ENCODE measurements at regions not wholly inside any gene's neighbourhood (a gene's known extent, or its start where the extent isn't known, plus 50 kb on each side); places are given as distances from the start of the nearest gene placed in this dataset.

GRCh38 chr1:60821156-60821555 lies 261.2 kb upstream of the NFIA start:
- no peak overlapping the region for H3K27ac ChIP-seq
- no peaks in the 10 kb centered on the region for H3K27me3 ChIP-seq
- no peaks in the 10 kb centered on the region for H3K36me3 ChIP-seq
- H3K4me3 ChIP-seq (ENCODE audit: low read depth in 1 of 2, low read length in 1 of 2): no peak overlapping the region
- no peaks in the 10 kb centered on the region for H3K9me3 ChIP-seq
- TF ChIP-seq CTCF (IDR thresholded peaks at IDR 0.05): no peak
- no peaks in the 10 kb centered on the region for H3K4me1 ChIP-seq (ENCODE audit: control insufficient read depth in 1 of 2, insufficient read depth in 1 of 2, low read depth in 1 of 2, low read length in 1 of 2)

- no peaks in the 10 kb centered on the region for H3K9me3 ChIP-seq
- no peaks in the 10 kb centered on the region for H3K27me3 ChIP-seq
- H3K27ac ChIP-seq: no peak overlapping the region
- H3K4me1 ChIP-seq (ENCODE audit: control insufficient read depth in 1 of 2, insufficient read depth in 1 of 2, low read depth in 1 of 2, low read length in 1 of 2): no peaks in the 10 kb centered on the region
- no peaks in the 10 kb centered on the region for H3K36me3 ChIP-seq
- H3K4me3 ChIP-seq (ENCODE audit: low read depth in 1 of 2, low read length in 1 of 2): no peak overlapping the region
- no peak for TF ChIP-seq CTCF (IDR thresholded peaks at IDR 0.05)
Observed at GRCh38 chr1:60818969-60819701, 263.2 kb upstream of the NFIA start.

GRCh38 chr1:60813071-60813470 lies 269.3 kb upstream of the NFIA start:
- H3K9me3 ChIP-seq: no peaks in the 10 kb centered on the region
- no peaks in the 10 kb centered on the region for H3K36me3 ChIP-seq
- H3K4me3 ChIP-seq (ENCODE audit: low read depth in 1 of 2, low read length in 1 of 2): no peak overlapping the region
- no peak for TF ChIP-seq CTCF (IDR thresholded peaks at IDR 0.05)
- no peak overlapping the region for H3K27ac ChIP-seq
- no peaks in the 10 kb centered on the region for H3K4me1 ChIP-seq (ENCODE audit: control insufficient read depth in 1 of 2, insufficient read depth in 1 of 2, low read depth in 1 of 2, low read length in 1 of 2)
- no peaks in the 10 kb centered on the region for H3K27me3 ChIP-seq

- TF ChIP-seq CTCF (IDR thresholded peaks at IDR 0.05): no peak
- no peaks in the 10 kb centered on the region for H3K4me1 ChIP-seq (ENCODE audit: control insufficient read depth in 1 of 2, insufficient read depth in 1 of 2, low read depth in 1 of 2, low read length in 1 of 2)
- H3K27me3 ChIP-seq: no peaks in the 10 kb centered on the region
- no peaks in the 10 kb centered on the region for H3K9me3 ChIP-seq
- H3K4me3 ChIP-seq (ENCODE audit: low read depth in 1 of 2, low read length in 1 of 2): no peak overlapping the region
- H3K36me3 ChIP-seq: no peaks in the 10 kb centered on the region
- no peak overlapping the region for H3K27ac ChIP-seq
Observed at GRCh38 chr1:60809204-60809980, 273.0 kb upstream of the NFIA start.

GRCh38 chr1:60808676-60809075 lies 273.7 kb upstream of the NFIA start:
- Histone ChIP-seq H3K4me1 (ENCODE audit: control insufficient read depth in 1 of 2, insufficient read depth in 1 of 2, low read depth in 1 of 2, low read length in 1 of 2) (no peaks in the 10 kb centered on the region), H3K9me3 (no peaks in the 10 kb centered on the region), H3K27ac (no peak overlapping the region), H3K4me3 (ENCODE audit: low read depth in 1 of 2, low read length in 1 of 2) (no peak overlapping the region), H3K36me3 (no peaks in the 10 kb centered on the region), H3K27me3 (no peaks in the 10 kb centered on the region)
- TF ChIP-seq CTCF (IDR thresholded peaks at IDR 0.05): no peak
